H1 (cell line): ENCODE measurements at regions not wholly inside any gene's neighbourhood (a gene's known extent, or its start where the extent isn't known, plus 50 kb on each side); places are given as distances from the start of the nearest gene placed in this dataset.

Experiments
- CHD1 ChIP-seq: IDR thresholded peaks from 2 replicates; pipeline ENCODE4 v1.6.1; 2012; ENCODE audit warnings: low read depth, low read length, improper control_type of control experiment
- CREB1 ChIP-seq: IDR thresholded peaks from 2 replicates; pipeline ENCODE4 v1.6.1; 2012; ENCODE audit warnings: inconsistent platforms
- GTF2F1 ChIP-seq: IDR thresholded peaks from 2 replicates; pipeline ENCODE4 v1.6.1; 2012; ENCODE audit warnings: low read depth, low read length, improper control_type of control experiment, borderline replicate concordance
- POU5F1 ChIP-seq: IDR thresholded peaks from 2 replicates; pipeline ENCODE4 v1.6.1; 2011; ENCODE audit warnings: low read depth, mild to moderate bottlenecking, low read length, moderate library complexity
- RBBP5 ChIP-seq: IDR thresholded peaks from 2 replicates; pipeline ENCODE4 v1.7.1; 2012; ENCODE audit warnings: low read depth, mild to moderate bottlenecking, inconsistent platforms, low read length, moderate library complexity, borderline replicate concordance
- SIN3A ChIP-seq, 2 experiments: IDR thresholded peaks in 1 of 2; conservative IDR thresholded peaks in 1 of 2; 2 replicates each; pipeline ENCODE4 v1.6.1; 2011 to 2012; ENCODE audit warnings: low read length in 2 of 2, improper control_type of control experiment in 1 of 2, low read depth in 1 of 2, mild to moderate bottlenecking in 1 of 2
- TF ChIP-seq, protein P1 (sequence below): fragments of 300-600 bp; sonication (generic); IDR thresholded peaks from 2 replicates; pipeline ENCODE4 v1.7.1; 2012; ENCODE audit warnings: low read length, moderate library complexity, mild to moderate bottlenecking, inconsistent platforms; ENCODE audit not compliant: insufficient replicate concordance
- TF ChIP-seq, protein P2 (sequence below): IDR thresholded peaks from 2 replicates; pipeline ENCODE4 v1.6.1; 2012; ENCODE audit warnings: inconsistent platforms
- TF ChIP-seq, protein P3 (sequence below): IDR thresholded peaks from 2 replicates; pipeline ENCODE4 v1.6.1; 2012; ENCODE audit warnings: low read length, inconsistent platforms
- TF ChIP-seq, protein P4 (sequence below): IDR thresholded peaks from 2 replicates; pipeline ENCODE4 v1.6.1; 2011; ENCODE audit warnings: low read depth, mild to moderate bottlenecking, low read length; ENCODE audit not compliant: insufficient read depth

DNA sequence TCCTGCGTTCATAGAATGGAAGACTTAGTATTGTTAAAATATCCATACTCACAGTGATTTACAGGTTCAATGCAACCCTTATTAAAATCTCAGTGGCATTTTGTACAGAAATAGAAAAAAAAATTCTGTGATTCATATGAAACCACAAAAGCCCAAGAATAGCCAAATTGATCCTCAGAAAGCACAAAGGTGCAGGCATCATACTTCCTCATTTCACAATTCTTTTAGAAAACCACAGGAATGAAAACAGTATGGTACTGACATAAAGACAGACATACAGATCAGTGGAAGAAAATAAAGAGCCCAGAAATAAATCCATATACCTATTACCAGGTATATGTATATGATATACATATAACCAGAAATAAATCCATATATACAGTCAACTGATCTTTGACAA, 86.8 kb upstream of the MEGF10 start (continued):
- TF ChIP-seq, protein P1, sequence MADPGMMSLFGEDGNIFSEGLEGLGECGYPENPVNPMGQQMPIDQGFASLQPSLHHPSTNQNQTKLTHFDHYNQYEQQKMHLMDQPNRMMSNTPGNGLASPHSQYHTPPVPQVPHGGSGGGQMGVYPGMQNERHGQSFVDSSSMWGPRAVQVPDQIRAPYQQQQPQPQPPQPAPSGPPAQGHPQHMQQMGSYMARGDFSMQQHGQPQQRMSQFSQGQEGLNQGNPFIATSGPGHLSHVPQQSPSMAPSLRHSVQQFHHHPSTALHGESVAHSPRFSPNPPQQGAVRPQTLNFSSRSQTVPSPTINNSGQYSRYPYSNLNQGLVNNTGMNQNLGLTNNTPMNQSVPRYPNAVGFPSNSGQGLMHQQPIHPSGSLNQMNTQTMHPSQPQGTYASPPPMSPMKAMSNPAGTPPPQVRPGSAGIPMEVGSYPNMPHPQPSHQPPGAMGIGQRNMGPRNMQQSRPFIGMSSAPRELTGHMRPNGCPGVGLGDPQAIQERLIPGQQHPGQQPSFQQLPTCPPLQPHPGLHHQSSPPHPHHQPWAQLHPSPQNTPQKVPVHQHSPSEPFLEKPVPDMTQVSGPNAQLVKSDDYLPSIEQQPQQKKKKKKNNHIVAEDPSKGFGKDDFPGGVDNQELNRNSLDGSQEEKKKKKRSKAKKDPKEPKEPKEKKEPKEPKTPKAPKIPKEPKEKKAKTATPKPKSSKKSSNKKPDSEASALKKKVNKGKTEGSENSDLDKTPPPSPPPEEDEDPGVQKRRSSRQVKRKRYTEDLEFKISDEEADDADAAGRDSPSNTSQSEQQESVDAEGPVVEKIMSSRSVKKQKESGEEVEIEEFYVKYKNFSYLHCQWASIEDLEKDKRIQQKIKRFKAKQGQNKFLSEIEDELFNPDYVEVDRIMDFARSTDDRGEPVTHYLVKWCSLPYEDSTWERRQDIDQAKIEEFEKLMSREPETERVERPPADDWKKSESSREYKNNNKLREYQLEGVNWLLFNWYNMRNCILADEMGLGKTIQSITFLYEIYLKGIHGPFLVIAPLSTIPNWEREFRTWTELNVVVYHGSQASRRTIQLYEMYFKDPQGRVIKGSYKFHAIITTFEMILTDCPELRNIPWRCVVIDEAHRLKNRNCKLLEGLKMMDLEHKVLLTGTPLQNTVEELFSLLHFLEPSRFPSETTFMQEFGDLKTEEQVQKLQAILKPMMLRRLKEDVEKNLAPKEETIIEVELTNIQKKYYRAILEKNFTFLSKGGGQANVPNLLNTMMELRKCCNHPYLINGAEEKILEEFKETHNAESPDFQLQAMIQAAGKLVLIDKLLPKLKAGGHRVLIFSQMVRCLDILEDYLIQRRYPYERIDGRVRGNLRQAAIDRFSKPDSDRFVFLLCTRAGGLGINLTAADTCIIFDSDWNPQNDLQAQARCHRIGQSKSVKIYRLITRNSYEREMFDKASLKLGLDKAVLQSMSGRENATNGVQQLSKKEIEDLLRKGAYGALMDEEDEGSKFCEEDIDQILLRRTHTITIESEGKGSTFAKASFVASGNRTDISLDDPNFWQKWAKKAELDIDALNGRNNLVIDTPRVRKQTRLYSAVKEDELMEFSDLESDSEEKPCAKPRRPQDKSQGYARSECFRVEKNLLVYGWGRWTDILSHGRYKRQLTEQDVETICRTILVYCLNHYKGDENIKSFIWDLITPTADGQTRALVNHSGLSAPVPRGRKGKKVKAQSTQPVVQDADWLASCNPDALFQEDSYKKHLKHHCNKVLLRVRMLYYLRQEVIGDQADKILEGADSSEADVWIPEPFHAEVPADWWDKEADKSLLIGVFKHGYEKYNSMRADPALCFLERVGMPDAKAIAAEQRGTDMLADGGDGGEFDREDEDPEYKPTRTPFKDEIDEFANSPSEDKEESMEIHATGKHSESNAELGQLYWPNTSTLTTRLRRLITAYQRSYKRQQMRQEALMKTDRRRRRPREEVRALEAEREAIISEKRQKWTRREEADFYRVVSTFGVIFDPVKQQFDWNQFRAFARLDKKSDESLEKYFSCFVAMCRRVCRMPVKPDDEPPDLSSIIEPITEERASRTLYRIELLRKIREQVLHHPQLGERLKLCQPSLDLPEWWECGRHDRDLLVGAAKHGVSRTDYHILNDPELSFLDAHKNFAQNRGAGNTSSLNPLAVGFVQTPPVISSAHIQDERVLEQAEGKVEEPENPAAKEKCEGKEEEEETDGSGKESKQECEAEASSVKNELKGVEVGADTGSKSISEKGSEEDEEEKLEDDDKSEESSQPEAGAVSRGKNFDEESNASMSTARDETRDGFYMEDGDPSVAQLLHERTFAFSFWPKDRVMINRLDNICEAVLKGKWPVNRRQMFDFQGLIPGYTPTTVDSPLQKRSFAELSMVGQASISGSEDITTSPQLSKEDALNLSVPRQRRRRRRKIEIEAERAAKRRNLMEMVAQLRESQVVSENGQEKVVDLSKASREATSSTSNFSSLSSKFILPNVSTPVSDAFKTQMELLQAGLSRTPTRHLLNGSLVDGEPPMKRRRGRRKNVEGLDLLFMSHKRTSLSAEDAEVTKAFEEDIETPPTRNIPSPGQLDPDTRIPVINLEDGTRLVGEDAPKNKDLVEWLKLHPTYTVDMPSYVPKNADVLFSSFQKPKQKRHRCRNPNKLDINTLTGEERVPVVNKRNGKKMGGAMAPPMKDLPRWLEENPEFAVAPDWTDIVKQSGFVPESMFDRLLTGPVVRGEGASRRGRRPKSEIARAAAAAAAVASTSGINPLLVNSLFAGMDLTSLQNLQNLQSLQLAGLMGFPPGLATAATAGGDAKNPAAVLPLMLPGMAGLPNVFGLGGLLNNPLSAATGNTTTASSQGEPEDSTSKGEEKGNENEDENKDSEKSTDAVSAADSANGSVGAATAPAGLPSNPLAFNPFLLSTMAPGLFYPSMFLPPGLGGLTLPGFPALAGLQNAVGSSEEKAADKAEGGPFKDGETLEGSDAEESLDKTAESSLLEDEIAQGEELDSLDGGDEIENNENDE = no peak
- TF ChIP-seq, protein P2, sequence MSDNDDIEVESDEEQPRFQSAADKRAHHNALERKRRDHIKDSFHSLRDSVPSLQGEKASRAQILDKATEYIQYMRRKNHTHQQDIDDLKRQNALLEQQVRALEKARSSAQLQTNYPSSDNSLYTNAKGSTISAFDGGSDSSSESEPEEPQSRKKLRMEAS = no peak
- TF ChIP-seq, protein P3, sequence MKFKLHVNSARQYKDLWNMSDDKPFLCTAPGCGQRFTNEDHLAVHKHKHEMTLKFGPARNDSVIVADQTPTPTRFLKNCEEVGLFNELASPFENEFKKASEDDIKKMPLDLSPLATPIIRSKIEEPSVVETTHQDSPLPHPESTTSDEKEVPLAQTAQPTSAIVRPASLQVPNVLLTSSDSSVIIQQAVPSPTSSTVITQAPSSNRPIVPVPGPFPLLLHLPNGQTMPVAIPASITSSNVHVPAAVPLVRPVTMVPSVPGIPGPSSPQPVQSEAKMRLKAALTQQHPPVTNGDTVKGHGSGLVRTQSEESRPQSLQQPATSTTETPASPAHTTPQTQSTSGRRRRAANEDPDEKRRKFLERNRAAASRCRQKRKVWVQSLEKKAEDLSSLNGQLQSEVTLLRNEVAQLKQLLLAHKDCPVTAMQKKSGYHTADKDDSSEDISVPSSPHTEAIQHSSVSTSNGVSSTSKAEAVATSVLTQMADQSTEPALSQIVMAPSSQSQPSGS = no peak
- TF ChIP-seq POU5F1 = no peak
- no peak for TF ChIP-seq RBBP5
- no peak for TF ChIP-seq GTF2F1
- TF ChIP-seq, protein P4, sequence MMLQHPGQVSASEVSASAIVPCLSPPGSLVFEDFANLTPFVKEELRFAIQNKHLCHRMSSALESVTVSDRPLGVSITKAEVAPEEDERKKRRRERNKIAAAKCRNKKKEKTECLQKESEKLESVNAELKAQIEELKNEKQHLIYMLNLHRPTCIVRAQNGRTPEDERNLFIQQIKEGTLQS = no peak
- no peak for TF ChIP-seq CHD1
- no peak for TF ChIP-seq CREB1
- no peak for TF ChIP-seq SIN3A (conservative IDR thresholded peaks at IDR 0.05 in 1 of 2, IDR thresholded peaks at IDR 0.05 in 1 of 2; ENCODE audit: low read depth in 1 of 2, low read length in 2 of 2)
- TF ChIP-seq, all 59 proteins: peak for 0
